ENCODE measurements at regions not wholly inside any gene's neighbourhood (a gene's known extent, or its start where the extent isn't known, plus 50 kb on each side); places are given as distances from the start of the nearest gene placed in this dataset.

DNA sequence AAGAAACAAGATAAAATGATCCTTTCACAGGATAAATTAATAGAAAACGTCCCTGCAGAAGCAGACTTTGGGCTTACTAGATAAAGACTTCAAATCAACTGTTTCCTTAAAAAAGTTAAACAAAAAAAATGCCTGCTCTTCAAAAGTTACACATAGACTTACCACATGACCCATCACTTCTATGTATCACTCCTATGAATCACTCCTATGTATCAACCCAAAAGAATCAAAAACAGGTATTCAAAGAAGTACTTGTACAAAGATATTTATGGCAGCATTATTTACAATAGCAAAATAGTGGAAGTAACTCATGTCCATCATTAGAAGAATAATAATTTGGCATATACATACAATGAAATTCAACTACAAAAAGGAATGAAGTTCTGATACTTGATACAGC, 56.3 kb upstream of the PRDM9 start:
- DNase-seq (ENCODE audit: low spot score) = peak; percentile 44
- no peak overlapping the region for H3K27ac ChIP-seq
- TF ChIP-seq, protein P1, sequence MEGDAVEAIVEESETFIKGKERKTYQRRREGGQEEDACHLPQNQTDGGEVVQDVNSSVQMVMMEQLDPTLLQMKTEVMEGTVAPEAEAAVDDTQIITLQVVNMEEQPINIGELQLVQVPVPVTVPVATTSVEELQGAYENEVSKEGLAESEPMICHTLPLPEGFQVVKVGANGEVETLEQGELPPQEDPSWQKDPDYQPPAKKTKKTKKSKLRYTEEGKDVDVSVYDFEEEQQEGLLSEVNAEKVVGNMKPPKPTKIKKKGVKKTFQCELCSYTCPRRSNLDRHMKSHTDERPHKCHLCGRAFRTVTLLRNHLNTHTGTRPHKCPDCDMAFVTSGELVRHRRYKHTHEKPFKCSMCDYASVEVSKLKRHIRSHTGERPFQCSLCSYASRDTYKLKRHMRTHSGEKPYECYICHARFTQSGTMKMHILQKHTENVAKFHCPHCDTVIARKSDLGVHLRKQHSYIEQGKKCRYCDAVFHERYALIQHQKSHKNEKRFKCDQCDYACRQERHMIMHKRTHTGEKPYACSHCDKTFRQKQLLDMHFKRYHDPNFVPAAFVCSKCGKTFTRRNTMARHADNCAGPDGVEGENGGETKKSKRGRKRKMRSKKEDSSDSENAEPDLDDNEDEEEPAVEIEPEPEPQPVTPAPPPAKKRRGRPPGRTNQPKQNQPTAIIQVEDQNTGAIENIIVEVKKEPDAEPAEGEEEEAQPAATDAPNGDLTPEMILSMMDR (conservative IDR thresholded peaks at IDR 0.05; ENCODE audit: low read depth) = no peak
- ChIA-PET CTCF (no interaction called here), POLR2A (ENCODE audit: low non-redundant PET) (no interaction called here)

DNA sequence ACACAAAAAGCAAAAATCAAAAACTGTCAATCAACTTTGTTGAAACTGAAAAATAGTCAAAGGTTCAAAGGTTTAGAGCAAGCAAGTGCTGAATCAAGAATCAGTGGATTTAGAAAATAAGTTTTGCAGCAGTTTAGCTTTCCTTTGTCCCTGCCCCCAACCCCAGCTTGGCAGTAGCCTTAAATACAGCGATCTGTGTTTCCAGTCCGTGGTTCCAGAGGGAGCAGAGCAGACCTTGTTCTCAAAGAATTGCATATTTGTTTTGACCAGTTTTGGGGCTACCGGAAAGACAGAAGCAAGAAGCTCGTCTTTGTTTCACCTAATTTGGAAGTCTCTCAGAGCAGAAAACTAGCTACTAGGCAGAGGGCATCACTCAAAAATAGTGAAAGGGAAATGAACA, 57.2 kb upstream of the PRDM9 start:
- POLR2A ChIA-PET (ENCODE audit: low non-redundant PET) = no interaction called here
- CTCF ChIA-PET = interaction anchor here (0.5 kb wide), 1 partner anchor 17 kb away, joined by 3 read pairs; no protein-coding TSS in a partner anchor
- DNase-seq (ENCODE audit: low spot score) = no peak
- TF ChIP-seq, protein P1 (conservative IDR thresholded peaks at IDR 0.05; ENCODE audit: low read depth) = no peak
- no peak overlapping the region for H3K27ac ChIP-seq

DNA sequence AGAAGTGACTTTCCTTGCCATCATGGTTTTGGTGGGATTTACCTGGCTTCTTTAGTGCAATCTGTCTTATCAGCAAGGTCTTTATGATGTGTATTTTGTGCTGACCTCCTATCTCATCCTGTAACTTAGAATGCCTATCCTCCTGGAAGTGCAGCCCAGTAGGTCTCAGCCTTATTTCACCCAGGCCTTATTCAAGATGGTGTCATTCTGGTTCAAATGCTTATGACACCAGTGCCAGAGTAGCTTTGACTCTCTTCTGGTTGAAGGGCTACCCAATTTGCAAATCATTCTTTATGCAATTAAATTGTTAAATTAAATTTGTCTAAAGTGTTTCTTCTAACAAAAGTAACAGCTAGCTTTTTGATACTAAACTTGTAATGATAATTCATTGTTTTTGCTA, 58.8 kb upstream of the PRDM9 start:
- TF ChIP-seq, protein P1 (conservative IDR thresholded peaks at IDR 0.05; ENCODE audit: low read depth) = no peak
- CTCF ChIA-PET = interaction anchor here (1.1 to 1.2 kb wide), 2 partner anchors 10 to 240 kb away, joined by 4 read pairs; no protein-coding TSS in a partner anchor

GRCh38 chr5:23446424-23446823, 61.0 kb upstream of the PRDM9 start:
- ChIA-PET CTCF (no interaction called here), POLR2A (ENCODE audit: low non-redundant PET) (no interaction called here)
- no peak for DNase-seq (ENCODE audit: low spot score)
- TF ChIP-seq, protein P1 (conservative IDR thresholded peaks at IDR 0.05; ENCODE audit: low read depth) = no peak
- H3K27ac ChIP-seq = no peak overlapping the region

More for the DNA sequence above, 58.8 kb upstream of the PRDM9 start:
- no peak for DNase-seq (ENCODE audit: low spot score)
- POLR2A ChIA-PET (ENCODE audit: low non-redundant PET) = no interaction called here
- H3K27ac ChIP-seq = no peak overlapping the region

- peak; percentile 25 for DNase-seq (ENCODE audit: low spot score)
- no peak overlapping the region for H3K27ac ChIP-seq
- ChIA-PET POLR2A (ENCODE audit: low non-redundant PET) (no interaction called here), CTCF (no interaction called here)
- TF ChIP-seq, protein P1 (conservative IDR thresholded peaks at IDR 0.05; ENCODE audit: low read depth) = no peak
Measured at GRCh38 chr5:23445573-23445972, 61.8 kb upstream of the PRDM9 start.

GRCh38 chr5:23440703-23441102, 66.7 kb upstream of the PRDM9 start:
- ChIA-PET POLR2A (ENCODE audit: low non-redundant PET) (no interaction called here), CTCF (no interaction called here)
- TF ChIP-seq, protein P1 (conservative IDR thresholded peaks at IDR 0.05; ENCODE audit: low read depth) = no peak
- H3K27ac ChIP-seq = no peak overlapping the region
- no peak for DNase-seq (ENCODE audit: low spot score)

- H3K27ac ChIP-seq = no peak overlapping the region
- DNase-seq (ENCODE audit: low spot score) = no peak
- ChIA-PET POLR2A (ENCODE audit: low non-redundant PET) (no interaction called here), CTCF (interaction anchor here (0.6 kb wide), 1 partner anchor 267 kb away, joined by 4 read pairs; no protein-coding TSS in a partner anchor)
- TF ChIP-seq, protein P1 (conservative IDR thresholded peaks at IDR 0.05; ENCODE audit: low read depth) = no peak
Measured at GRCh38 chr5:23437011-23437410, 70.4 kb upstream of the PRDM9 start.
